Naive thymus-derived CD4-positive, alpha-beta T cell (primary cell): ENCODE measurements at regions not wholly inside any gene's neighbourhood (a gene's known extent, or its start where the extent isn't known, plus 50 kb on each side); places are given as distances from the start of the nearest gene placed in this dataset.

Experiments used
- ATAC-seq: fragments of 150-1000 bp; cut with Tn5 transposase; 2 replicates; pipeline ENCODE4 v1.10.0; 2021; ENCODE audit warnings: mild to moderate bottlenecking, moderate library complexity
- CTCF ChIA-PET: fragments of 350-600 bp; sonication (Branson Sonifier 250); formaldehyde crosslinking; loops from one replicate; lab custom pipeline; 2021; ENCODE audit warnings: antibody characterized with exemption; lab: Charles Lee
- POLR2A ChIA-PET: fragments of 350-600 bp; sonication (Branson Sonifier 250); formaldehyde crosslinking; loops from one replicate; lab custom pipeline; 2021; ENCODE audit warnings: antibody characterized with exemption, inconsistent platforms; lab: Charles Lee
- DNase-seq, 9 donors: peaks; one replicate each; pipeline versions ENCODE4 v3.0.0 to v3.0.0-alpha.2; 2020 to 2022; ENCODE audit warnings: mixed read lengths in 1 of 9
- H3K27ac ChIP-seq: one replicate; pipeline ENCODE4 v1.7.0; 2013; ENCODE audit warnings: mild to moderate bottlenecking, low read depth, low read length, moderate library complexity
- H3K27me3 ChIP-seq, 2 donors: one replicate each; pipeline ENCODE4 v1.7.0; 2013; ENCODE audit warnings: low read length in 2 of 2, mild to moderate bottlenecking in 2 of 2, moderate library complexity in 2 of 2; ENCODE audit not compliant: control insufficient read depth in 2 of 2, insufficient read depth in 2 of 2
- H3K36me3 ChIP-seq, 3 experiments: 1 replicate in 2 of 3; 2 replicates in 1 of 3; pipeline ENCODE4 v1.7.0; 2013; ENCODE audit warnings: low read length in 3 of 3, mild to moderate bottlenecking in 3 of 3, moderate library complexity in 1 of 3; ENCODE audit not compliant: insufficient read depth in 3 of 3, control insufficient read depth in 2 of 3
- H3K4me1 ChIP-seq, 2 donors: one replicate each; pipeline ENCODE4 v1.7.0; 2013; ENCODE audit warnings: low read length in 2 of 2, mild to moderate bottlenecking in 2 of 2, moderate library complexity in 1 of 2; ENCODE audit not compliant: control insufficient read depth in 2 of 2, insufficient read depth in 2 of 2
- H3K4me3 ChIP-seq: 2 replicates; pipeline ENCODE4 v1.7.0; 2013; ENCODE audit warnings: mild to moderate bottlenecking, low read length
- H3K9me3 ChIP-seq, 3 experiments: 1 replicate in 2 of 3; 2 replicates in 1 of 3; pipeline ENCODE4 v1.7.0; 2013; ENCODE audit warnings: low read length in 3 of 3; ENCODE audit not compliant: control insufficient read depth in 2 of 3
- H3K27ac Mint-ChIP-seq, 9 donors: one replicate each; pipeline ENCODE4 v1.8.0; 2020 to 2022; ENCODE audit warnings: mixed read lengths in 9 of 9, mild to moderate bottlenecking in 8 of 9, moderate library complexity in 5 of 9, inconsistent platforms in 2 of 9
- H3K27me3 Mint-ChIP-seq, 5 donors: one replicate each; pipeline ENCODE4 v1.8.0; 2021 to 2022; ENCODE audit warnings: mixed read lengths in 5 of 5, mild to moderate bottlenecking in 1 of 5
- H3K36me3 Mint-ChIP-seq, 5 donors: one replicate each; pipeline ENCODE4 v1.8.0; 2020 to 2022; ENCODE audit warnings: mixed read lengths in 5 of 5, mild to moderate bottlenecking in 3 of 5, inconsistent platforms in 1 of 5
- H3K4me1 Mint-ChIP-seq, 7 donors: one replicate each; pipeline ENCODE4 v1.8.0; 2020 to 2022; ENCODE audit warnings: mixed read lengths in 7 of 7, mild to moderate bottlenecking in 3 of 7, inconsistent platforms in 1 of 7
- H3K4me3 Mint-ChIP-seq, 10 donors: one replicate each; pipeline ENCODE4 v1.8.0; 2020 to 2022; ENCODE audit warnings: mild to moderate bottlenecking in 10 of 10, mixed read lengths in 10 of 10, moderate library complexity in 6 of 10, inconsistent platforms in 2 of 10
- H3K9me3 Mint-ChIP-seq, 11 donors: one replicate each; pipeline ENCODE4 v1.8.0; 2020 to 2022; ENCODE audit warnings: mixed read lengths in 11 of 11, mild to moderate bottlenecking in 4 of 11, inconsistent platforms in 1 of 11, moderate library complexity in 1 of 11
- intact Hi-C, 2 donors: fragments of 100-400 bp; cut with micrococcal nuclease; formaldehyde crosslinking; loops; one replicate each; pipeline ENCODE4 v1.15.1; 2023

- H3K27me3 Mint-ChIP-seq: no peaks in the 10 kb centered on the region
- H3K4me3 Mint-ChIP-seq: no peak overlapping the region
- Histone ChIP-seq H3K4me3 (no peak overlapping the region), H3K4me1 (no peaks in the 10 kb centered on the region), H3K27me3 (no peaks in the 10 kb centered on the region), H3K27ac (no peak overlapping the region), H3K9me3 (no peaks in the 10 kb centered on the region), H3K36me3 (no peaks in the 10 kb centered on the region)
- ATAC-seq (no peak), DNase-seq (no peak)
- H3K27ac Mint-ChIP-seq: no peak overlapping the region
- ChIA-PET CTCF (no interaction called here), POLR2A (no interaction called here)
- peaks cover 2 to 23% (median 13%) of the 10 kb centered on the region in 11 donors for H3K9me3 Mint-ChIP-seq
- H3K4me1 Mint-ChIP-seq: no peaks in the 10 kb centered on the region
- intact Hi-C loops: no loop called here
- peaks cover 0 to 7% (median 0%) of the 10 kb centered on the region in 5 donors for H3K36me3 Mint-ChIP-seq
These were observed 290.1 kb upstream of the PCDH7 start for GRCh38 chr4:30429813-30430761.

DNA sequence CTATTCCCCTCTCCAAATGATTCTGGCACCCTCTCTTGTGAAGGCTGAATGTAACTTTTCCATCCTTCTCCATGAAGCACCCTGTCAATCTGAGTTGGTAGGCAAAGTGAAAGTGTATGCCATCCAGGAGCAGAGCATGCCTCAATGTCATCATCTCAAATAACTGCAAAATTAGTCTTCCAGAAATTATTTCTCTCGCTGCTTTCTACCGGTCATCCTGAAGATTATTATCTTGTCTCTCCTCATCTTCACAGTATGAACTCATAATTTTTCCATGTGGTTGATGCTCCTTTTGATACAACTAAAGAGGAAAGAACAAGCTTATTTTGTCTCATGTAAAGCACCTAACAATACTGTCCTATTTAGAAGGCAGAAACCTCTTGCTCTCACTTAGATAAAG, 285.5 kb upstream of the PCDH7 start:
- Histone ChIP-seq H3K36me3 (no peaks in the 10 kb centered on the region), H3K4me1 (no peaks in the 10 kb centered on the region), H3K27ac (no peak overlapping the region), H3K27me3 (no peaks in the 10 kb centered on the region), H3K4me3 (no peak overlapping the region), H3K9me3 (no peaks in the 10 kb centered on the region)
- ChIA-PET CTCF (no interaction called here), POLR2A (no interaction called here)
- H3K27ac Mint-ChIP-seq: no peak overlapping the region
- ATAC-seq (no peak), DNase-seq (no peak)
- no peaks in the 10 kb centered on the region for H3K27me3 Mint-ChIP-seq
- no peaks in the 10 kb centered on the region for H3K4me1 Mint-ChIP-seq
- H3K9me3 Mint-ChIP-seq: peaks cover 0 to 17% (median 6%) of the 10 kb centered on the region in 11 donors
- H3K4me3 Mint-ChIP-seq: no peak overlapping the region
- intact Hi-C loops: no loop called here
- H3K36me3 Mint-ChIP-seq: no peaks in the 10 kb centered on the region

GRCh38 chr4:30436394-30436793, 283.8 kb upstream of the PCDH7 start:
- Histone ChIP-seq H3K4me1 (no peaks in the 10 kb centered on the region), H3K27ac (no peak overlapping the region), H3K27me3 (no peaks in the 10 kb centered on the region), H3K4me3 (no peak overlapping the region), H3K36me3 (no peaks in the 10 kb centered on the region), H3K9me3 (no peaks in the 10 kb centered on the region)
- no peak overlapping the region for H3K27ac Mint-ChIP-seq
- no peaks in the 10 kb centered on the region for H3K27me3 Mint-ChIP-seq
- ATAC-seq: no peak
- CTCF ChIA-PET: no interaction called here
- H3K4me3 Mint-ChIP-seq: no peak overlapping the region
- H3K9me3 Mint-ChIP-seq: peaks cover 0 to 12% (median 4%) of the 10 kb centered on the region in 11 donors
- intact Hi-C loops: no loop called here
- no peak for DNase-seq
- POLR2A ChIA-PET: no interaction called here
- no peaks in the 10 kb centered on the region for H3K36me3 Mint-ChIP-seq
- no peaks in the 10 kb centered on the region for H3K4me1 Mint-ChIP-seq

- Mint-ChIP-seq H3K36me3 (no peaks in the 10 kb centered on the region), H3K4me1 (no peaks in the 10 kb centered on the region), H3K27me3 (no peaks in the 10 kb centered on the region), H3K27ac (no peak overlapping the region), H3K4me3 (no peak overlapping the region), H3K9me3 (peaks cover 0 to 12% (median 4%) of the 10 kb centered on the region in 11 donors)
- Histone ChIP-seq H3K4me1 (no peaks in the 10 kb centered on the region), H3K4me3 (no peak overlapping the region), H3K27me3 (no peaks in the 10 kb centered on the region), H3K36me3 (no peaks in the 10 kb centered on the region), H3K27ac (no peak overlapping the region), H3K9me3 (no peaks in the 10 kb centered on the region)
- DNase-seq (no peak), ATAC-seq (no peak)
- POLR2A ChIA-PET: no interaction called here
- CTCF ChIA-PET: no interaction called here
- intact Hi-C loops: no loop called here
These were observed 282.9 kb upstream of the PCDH7 start for GRCh38 chr4:30437316-30437715.

DNA sequence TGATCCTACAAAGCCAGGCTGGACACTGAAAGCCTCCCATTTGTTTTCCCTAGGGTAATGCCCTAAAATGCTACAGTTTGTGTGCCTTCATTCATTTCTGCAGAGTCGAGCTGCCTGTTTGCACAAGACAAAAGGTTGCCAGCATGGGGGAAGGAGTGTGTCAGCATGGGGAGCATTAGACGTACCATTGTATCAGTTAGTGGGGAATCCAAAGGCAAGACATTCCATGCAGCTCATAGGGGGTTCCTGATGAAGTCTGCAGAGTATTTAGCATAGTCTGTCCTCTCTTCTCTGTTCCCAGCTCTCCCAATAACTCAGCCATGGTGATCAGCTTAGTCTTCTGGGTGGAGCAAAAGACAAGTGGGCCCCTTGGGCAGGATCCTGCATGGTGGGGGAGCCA, 276.9 kb upstream of the PCDH7 start:
- ATAC-seq (no peak), DNase-seq (no peak)
- H3K27me3 ChIP-seq: no peaks in the 10 kb centered on the region
- ChIA-PET POLR2A (no interaction called here), CTCF (no interaction called here)
- no peaks in the 10 kb centered on the region for H3K36me3 ChIP-seq
- Mint-ChIP-seq H3K27me3 (no peaks in the 10 kb centered on the region), H3K4me1 (no peaks in the 10 kb centered on the region), H3K4me3 (no peak overlapping the region), H3K27ac (no peak overlapping the region), H3K36me3 (no peaks in the 10 kb centered on the region), H3K9me3 (peaks cover 0 to 8% (median 2%) of the 10 kb centered on the region in 11 donors)
- no peak overlapping the region for H3K27ac ChIP-seq
- H3K4me1 ChIP-seq: no peaks in the 10 kb centered on the region
- intact Hi-C loops: no loop called here
- no peak overlapping the region for H3K4me3 ChIP-seq
- no peaks in the 10 kb centered on the region for H3K9me3 ChIP-seq

- Histone ChIP-seq H3K27ac (no peak overlapping the region), H3K27me3 (no peaks in the 10 kb centered on the region), H3K4me1 (no peaks in the 10 kb centered on the region), H3K4me3 (no peak overlapping the region), H3K36me3 (no peaks in the 10 kb centered on the region), H3K9me3 (no peaks in the 10 kb centered on the region)
- no peak overlapping the region for H3K27ac Mint-ChIP-seq
- ChIA-PET POLR2A (no interaction called here), CTCF (no interaction called here)
- H3K27me3 Mint-ChIP-seq: no peaks in the 10 kb centered on the region
- DNase-seq: no peak
- no peak for ATAC-seq
- intact Hi-C loops: no loop called here
- H3K4me1 Mint-ChIP-seq: no peaks in the 10 kb centered on the region
- no peak overlapping the region for H3K4me3 Mint-ChIP-seq
- H3K36me3 Mint-ChIP-seq: no peaks in the 10 kb centered on the region
- peaks cover 0 to 29% (median 8%) of the 10 kb centered on the region in 11 donors for H3K9me3 Mint-ChIP-seq
These were observed 269.7 kb upstream of the PCDH7 start for GRCh38 chr4:30450474-30450873.

- H3K4me1 Mint-ChIP-seq: no peaks in the 10 kb centered on the region
- DNase-seq (no peak), ATAC-seq (no peak)
- Histone ChIP-seq H3K9me3 (no peaks in the 10 kb centered on the region), H3K27me3 (no peaks in the 10 kb centered on the region), H3K27ac (no peak overlapping the region), H3K4me1 (no peaks in the 10 kb centered on the region), H3K36me3 (no peaks in the 10 kb centered on the region), H3K4me3 (no peak overlapping the region)
- H3K36me3 Mint-ChIP-seq: no peaks in the 10 kb centered on the region
- intact Hi-C loops: no loop called here
- H3K27me3 Mint-ChIP-seq: no peaks in the 10 kb centered on the region
- H3K9me3 Mint-ChIP-seq: peaks cover 4 to 33% (median 8%) of the 10 kb centered on the region in 11 donors
- H3K4me3 Mint-ChIP-seq: no peak overlapping the region
- POLR2A ChIA-PET: no interaction called here
- CTCF ChIA-PET: no interaction called here
- H3K27ac Mint-ChIP-seq: no peak overlapping the region
These were observed 265.7 kb upstream of the PCDH7 start for GRCh38 chr4:30454504-30454903.
